B cell (primary cell): ENCODE measurements at regions not wholly inside any gene's neighbourhood (a gene's known extent, or its start where the extent isn't known, plus 50 kb on each side); places are given as distances from the start of the nearest gene placed in this dataset.

Experiments
- ATAC-seq: fragments of 200-7000 bp; cut with Tn5 transposase; one replicate; pipeline ENCODE4 v1.10.0; 2021; ENCODE audit warnings: low read depth, mild to moderate bottlenecking, moderate number of reproducible peaks, moderate library complexity
- CTCF ChIA-PET: fragments of 350-600 bp; sonication (Branson Sonifier 250); formaldehyde crosslinking; loops from one replicate; lab custom pipeline; 2021; ENCODE audit warnings: antibody characterized with exemption, inconsistent platforms; lab: Charles Lee
- POLR2A ChIA-PET: fragments of 350-600 bp; sonication (Branson Sonifier 250); formaldehyde crosslinking; loops from one replicate; lab custom pipeline; 2021; ENCODE audit warnings: antibody characterized with exemption; lab: Charles Lee
- DNase-seq: peaks from one replicate; pipeline ENCODE4 v3.0.0; 2013
- H2AFZ ChIP-seq: 2 replicates; pipeline ENCODE4 v1.6.1; 2012; ENCODE audit warnings: mild to moderate bottlenecking, low read depth, low read length; ENCODE audit not compliant: insufficient read depth, poor library complexity, severe bottlenecking
- H3K27ac ChIP-seq, 2 donors: 1 replicate in 1 of 2; 2 replicates in 1 of 2; pipeline ENCODE4 v1.5.1; 2012 to 2013; ENCODE audit warnings: low read length in 2 of 2, mild to moderate bottlenecking in 2 of 2, moderate library complexity in 1 of 2
- H3K27me3 ChIP-seq, 4 experiments: fragments of 200-600 bp in 1 of 4; sonication (generic) in 1 of 4; replicated peaks in 1 of 4; 1 replicate in 2 of 4; 2 replicates in 2 of 4; pipeline versions ENCODE4 v1.6.1 to v1.7.0; 2013 to 2016; ENCODE audit warnings: low read length in 3 of 4, mild to moderate bottlenecking in 2 of 4, mixed read lengths in 1 of 4, moderate library complexity in 1 of 4; ENCODE audit not compliant: insufficient read depth in 4 of 4, control insufficient read depth in 3 of 4; ENCODE audit errors: control extremely low read depth in 1 of 4
- H3K36me3 ChIP-seq, 2 experiments: replicated peaks in 1 of 2; 1 replicate in 1 of 2; 2 replicates in 1 of 2; pipeline versions ENCODE4 v1.6.1 to v1.7.1; 2013; ENCODE audit warnings: low read length in 1 of 2; ENCODE audit not compliant: insufficient read depth in 2 of 2, control insufficient read depth in 1 of 2; ENCODE audit errors: control extremely low read depth in 1 of 2, extremely low read depth in 1 of 2
- H3K4me1 ChIP-seq, 2 donors: fragments of 200-600 bp in 1 of 2; sonication (generic) in 1 of 2; 1 replicate in 1 of 2; 2 replicates in 1 of 2; pipeline versions ENCODE4 v1.5.1 to v1.6.1; 2013 to 2017; ENCODE audit warnings: low read length in 2 of 2; ENCODE audit not compliant: control insufficient read depth in 2 of 2, insufficient read depth in 2 of 2
- H3K4me2 ChIP-seq: replicated peaks from 2 replicates; pipeline ENCODE3; 2012; ENCODE audit warnings: mild to moderate bottlenecking, low read depth, low read length; ENCODE audit not compliant: poor library complexity, severe bottlenecking
- H3K4me3 ChIP-seq, 5 experiments: fragments of 200-600 bp in 1 of 5; sonication (generic) in 1 of 5; 1 replicate in 3 of 5; 2 replicates in 2 of 5; pipeline versions ENCODE4 v1.5.1 to v1.7.0; 2011 to 2016; ENCODE audit warnings: low read length in 4 of 5, mild to moderate bottlenecking in 4 of 5, low read depth in 2 of 5, control low read depth in 1 of 5, moderate library complexity in 1 of 5; ENCODE audit not compliant: insufficient read depth in 1 of 5; ENCODE audit errors: control extremely low read depth in 1 of 5, extremely low read depth in 1 of 5
- H3K79me2 ChIP-seq: fragments of 200-600 bp; sonication (generic); one replicate; pipeline ENCODE4 v1.6.0; 2016; ENCODE audit warnings: low read length; ENCODE audit not compliant: control insufficient read depth, insufficient read depth
- H3K9ac ChIP-seq: fragments of 200-600 bp; sonication (generic); 2 replicates; pipeline ENCODE4 v1.6.1; 2017; ENCODE audit warnings: mild to moderate bottlenecking, low read length, moderate library complexity
- H3K9me3 ChIP-seq, 3 donors: one replicate each; pipeline versions ENCODE4 v1.6.1 to v1.7.1; 2013; ENCODE audit warnings: low read length in 2 of 3; ENCODE audit not compliant: control insufficient read depth in 2 of 3, insufficient read depth in 1 of 3; ENCODE audit errors: control extremely low read depth in 1 of 3
- H4K20me1 ChIP-seq: 2 replicates; pipeline ENCODE4 v1.6.0; 2012; ENCODE audit warnings: mild to moderate bottlenecking, low read length; ENCODE audit not compliant: insufficient read depth, control insufficient read depth, poor library complexity, severe bottlenecking
- H3K27ac Mint-ChIP-seq: one replicate; pipeline ENCODE4 v1.8.0; 2021; ENCODE audit warnings: mixed read lengths
- H3K27me3 Mint-ChIP-seq: one replicate; pipeline ENCODE4 v1.8.0; 2021; ENCODE audit warnings: mixed read lengths
- H3K4me1 Mint-ChIP-seq: one replicate; pipeline ENCODE4 v1.8.0; 2021; ENCODE audit warnings: mixed read lengths
- H3K4me3 Mint-ChIP-seq: one replicate; pipeline ENCODE4 v1.8.0; 2021; ENCODE audit warnings: mixed read lengths
- H3K9me3 Mint-ChIP-seq: one replicate; pipeline ENCODE4 v1.8.0; 2022; ENCODE audit warnings: mixed read lengths; ENCODE audit not compliant: insufficient read depth
- EZH2 ChIP-seq: IDR thresholded peaks from 2 replicates; pipeline ENCODE4 v1.6.1; 2012; ENCODE audit warnings: borderline replicate concordance, low read depth, mild to moderate bottlenecking, moderate library complexity, low read length; ENCODE audit not compliant: insufficient read depth, poor library complexity, severe bottlenecking
- WGBS: methylation state at CpG from one replicate; pipeline ENCODE4 v1.1.5; 2013; ENCODE audit warnings: missing lambda C conversion rate; ENCODE audit not compliant: insufficient coverage; 5-methylcytosine and 5-hydroxymethylcytosine counted together
- intact Hi-C: fragments of 100-400 bp; cut with micrococcal nuclease; formaldehyde crosslinking; loops from one replicate; pipeline ENCODE4 v1.10.0; 2022
- TF ChIP-seq, protein P1 (sequence below): fragments of 200-600 bp; IDR thresholded peaks from one replicate; pipeline ENCODE4 v1.8.0; 2022; ENCODE audit warnings: antibody characterized with exemption, mild to moderate bottlenecking

DNA sequence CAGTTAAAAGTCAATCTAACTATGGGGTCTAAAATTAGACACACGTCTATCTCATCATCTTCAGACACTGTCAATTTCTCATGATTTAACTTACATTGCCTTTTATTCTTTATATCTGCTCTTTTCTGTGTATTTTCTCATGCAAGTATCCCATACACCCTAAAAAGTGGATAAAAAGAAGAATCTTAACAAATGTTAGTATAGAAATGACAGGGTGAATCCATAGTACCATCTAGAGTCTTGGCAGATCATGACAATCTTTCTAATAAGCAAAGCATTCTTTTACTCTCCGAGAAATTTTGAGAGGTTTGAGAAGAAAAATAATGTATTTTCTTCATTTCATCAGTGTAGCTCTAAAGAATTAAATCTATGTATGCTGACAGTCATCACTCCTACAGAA is 382.7 kb downstream of the C6orf118 start:
- Mint-ChIP-seq H3K27ac (no peak overlapping the region), H3K4me1 (no peaks in the 10 kb centered on the region), H3K4me3 (no peak overlapping the region), H3K9me3 (no peaks in the 10 kb centered on the region), H3K27me3 (no peaks in the 10 kb centered on the region)
- Histone ChIP-seq H3K9ac (no peak overlapping the region), H3K27ac (no peak overlapping the region), H3K4me1 (no peaks in the 10 kb centered on the region), H3K27me3 (no peaks in the 10 kb centered on the region), H3K4me3 (no peak overlapping the region), H3K9me3 (no peaks in the 10 kb centered on the region), H2AFZ (no peak overlapping the region), H3K79me2 (no peaks in the 10 kb centered on the region), H3K4me2 (no peak overlapping the region), H4K20me1 (no peaks in the 10 kb centered on the region), H3K36me3 (no peaks in the 10 kb centered on the region)
- no CpG with 5 or more reads among the region's 2 CpGs for WGBS
- POLR2A ChIA-PET = no interaction called here
- no peak for DNase-seq
- no peak for ATAC-seq
- no peak for TF ChIP-seq EZH2
- TF ChIP-seq, protein P1, sequence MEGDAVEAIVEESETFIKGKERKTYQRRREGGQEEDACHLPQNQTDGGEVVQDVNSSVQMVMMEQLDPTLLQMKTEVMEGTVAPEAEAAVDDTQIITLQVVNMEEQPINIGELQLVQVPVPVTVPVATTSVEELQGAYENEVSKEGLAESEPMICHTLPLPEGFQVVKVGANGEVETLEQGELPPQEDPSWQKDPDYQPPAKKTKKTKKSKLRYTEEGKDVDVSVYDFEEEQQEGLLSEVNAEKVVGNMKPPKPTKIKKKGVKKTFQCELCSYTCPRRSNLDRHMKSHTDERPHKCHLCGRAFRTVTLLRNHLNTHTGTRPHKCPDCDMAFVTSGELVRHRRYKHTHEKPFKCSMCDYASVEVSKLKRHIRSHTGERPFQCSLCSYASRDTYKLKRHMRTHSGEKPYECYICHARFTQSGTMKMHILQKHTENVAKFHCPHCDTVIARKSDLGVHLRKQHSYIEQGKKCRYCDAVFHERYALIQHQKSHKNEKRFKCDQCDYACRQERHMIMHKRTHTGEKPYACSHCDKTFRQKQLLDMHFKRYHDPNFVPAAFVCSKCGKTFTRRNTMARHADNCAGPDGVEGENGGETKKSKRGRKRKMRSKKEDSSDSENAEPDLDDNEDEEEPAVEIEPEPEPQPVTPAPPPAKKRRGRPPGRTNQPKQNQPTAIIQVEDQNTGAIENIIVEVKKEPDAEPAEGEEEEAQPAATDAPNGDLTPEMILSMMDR = no peak
- intact Hi-C loops = loop anchor here (5.0 kb wide), 1 partner anchor 1744 kb away; no protein-coding TSS in a partner anchor
- CTCF ChIA-PET = interaction anchor here (1.6 kb wide), 1 partner anchor 1755 kb away, joined by 6 read pairs; no protein-coding TSS in a partner anchor

DNA sequence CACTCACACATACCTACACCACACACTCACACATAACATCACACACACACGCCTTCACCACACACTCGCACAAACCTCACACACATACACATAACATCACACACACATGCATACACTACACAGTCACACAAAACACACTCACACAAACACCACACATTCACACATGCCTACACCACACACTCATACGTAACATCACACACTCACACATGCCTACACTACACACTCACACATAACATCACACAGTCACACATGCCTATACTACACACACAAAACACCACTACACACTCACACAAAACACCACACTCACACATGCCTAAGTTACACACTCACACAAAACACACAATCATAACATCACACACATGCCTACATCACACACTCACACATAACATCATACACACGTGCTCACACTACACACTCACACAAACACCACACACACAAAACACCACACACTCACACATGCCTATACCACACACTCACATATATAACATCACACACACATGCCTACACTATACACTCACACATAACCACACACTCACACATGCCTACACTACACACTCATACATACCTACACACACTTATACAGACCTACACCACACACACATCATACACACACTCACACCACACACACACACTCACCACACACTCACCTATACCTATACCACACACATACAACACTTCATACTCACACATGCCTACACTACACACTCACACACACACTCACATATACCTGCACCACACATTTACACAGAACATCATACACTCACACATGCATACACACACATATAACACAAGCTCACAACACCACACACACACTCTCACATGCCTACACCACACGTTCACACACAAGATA is 383.5 kb downstream of the C6orf118 start:
- no peaks in the 10 kb centered on the region for H3K4me1 Mint-ChIP-seq
- Histone ChIP-seq H4K20me1 (no peaks in the 10 kb centered on the region), H3K9me3 (no peaks in the 10 kb centered on the region), H3K27me3 (no peaks in the 10 kb centered on the region), H3K9ac (no peak overlapping the region), H3K79me2 (no peaks in the 10 kb centered on the region), H3K4me2 (no peak overlapping the region), H2AFZ (no peak overlapping the region), H3K36me3 (no peaks in the 10 kb centered on the region), H3K27ac (no peak overlapping the region), H3K4me3 (no peak overlapping the region), H3K4me1 (no peaks in the 10 kb centered on the region)
- POLR2A ChIA-PET = no interaction called here
- TF ChIP-seq, protein P1 = no peak
- no peak for TF ChIP-seq EZH2
- WGBS = 91% methylated on average over 4 of the region's 5 CpGs
- CTCF ChIA-PET = no interaction called here
- H3K27me3 Mint-ChIP-seq = no peaks in the 10 kb centered on the region
- DNase-seq (no peak), ATAC-seq (no peak)
- intact Hi-C loops = loop anchor here (5.0 kb wide), 1 partner anchor 1744 kb away; no protein-coding TSS in a partner anchor
- no peaks in the 10 kb centered on the region for H3K9me3 Mint-ChIP-seq
- no peak overlapping the region for H3K4me3 Mint-ChIP-seq
- H3K27ac Mint-ChIP-seq = no peak overlapping the region
